Sigmoid colon (tissue), 6 donors: ENCODE measurements at regions not wholly inside any gene's neighbourhood (a gene's known extent, or its start where the extent isn't known, plus 50 kb on each side); places are given as distances from the start of the nearest gene placed in this dataset.

Source experiments
- DNase-seq: peaks from one replicate; pipeline ENCODE4 v3.0.0-alpha.2; 2019
- H3K27ac ChIP-seq, 4 donors: fragments of 200-600 bp; sonication (generic); one replicate each; pipeline ENCODE4 v1.5.1; 2016 to 2019; ENCODE audit warnings: mild to moderate bottlenecking in 1 of 4
- H3K27me3 ChIP-seq, 3 donors: fragments of 200-600 bp; sonication (generic); one replicate each; pipeline ENCODE4 v1.5.1; 2019; ENCODE audit warnings: mild to moderate bottlenecking in 1 of 3
- H3K36me3 ChIP-seq, 4 donors: fragments of 200-600 bp; sonication (generic); one replicate each; pipeline ENCODE4 v1.5.1; 2016 to 2019
- H3K4me1 ChIP-seq, 4 donors: fragments of 200-600 bp; sonication (generic); one replicate each; pipeline ENCODE4 v1.5.1; 2017 to 2019
- H3K4me3 ChIP-seq, 4 donors: fragments of 200-600 bp; sonication (generic); one replicate each; pipeline ENCODE4 v1.5.1; 2017 to 2019; ENCODE audit warnings: mild to moderate bottlenecking in 2 of 4, moderate library complexity in 1 of 4
- H3K9me3 ChIP-seq, 4 donors: fragments of 200-600 bp in 3 of 4; sonication (generic) in 3 of 4; one replicate each; pipeline versions ENCODE4 v1.5.1 to v1.6.1; 2013 to 2019
- EP300 ChIP-seq, 4 donors: sonication (generic); formaldehyde crosslinking; IDR thresholded peaks; one replicate each; pipeline ENCODE4 v1.6.1; 2017; ENCODE audit warnings: antibody characterized with exemption in 4 of 4
- POLR2A ChIP-seq, 2 donors: fragments of 450-650 bp; IDR thresholded peaks; one replicate each; pipeline ENCODE4 v1.6.1; 2016; ENCODE audit warnings: antibody characterized with exemption in 2 of 2, mild to moderate bottlenecking in 2 of 2, moderate library complexity in 2 of 2
- POLR2AphosphoS5 ChIP-seq, 4 donors: sonication (generic); formaldehyde crosslinking; IDR thresholded peaks; one replicate each; pipeline ENCODE4 v1.6.1; 2017; ENCODE audit warnings: antibody characterized with exemption in 4 of 4
- WGBS, 2 donors: extraction: QIAGEN DNeasy Blood & Tissue Kit; methylation state at CpG; one replicate each; pipeline ENCODE4 v1.1.7; 2013; 5-methylcytosine and 5-hydroxymethylcytosine counted together
- intact Hi-C: fragments of 100-400 bp; cut with DNase I; formaldehyde crosslinking; loops from one replicate; pipeline ENCODE4 v1.15.1; 2023
- TF ChIP-seq, protein P1 (sequence below), 4 experiments: fragments of 450-650 bp in 3 of 4; fragments of 200-600 bp in 1 of 4; IDR thresholded peaks; one replicate each; pipeline ENCODE4 v1.5.1; 2016 to 2019; ENCODE audit warnings: antibody characterized with exemption in 4 of 4, mild to moderate bottlenecking in 3 of 4, moderate library complexity in 2 of 4
- donor health status: healthy with polysubstance abuse.
- donor health status: healthy.

DNA sequence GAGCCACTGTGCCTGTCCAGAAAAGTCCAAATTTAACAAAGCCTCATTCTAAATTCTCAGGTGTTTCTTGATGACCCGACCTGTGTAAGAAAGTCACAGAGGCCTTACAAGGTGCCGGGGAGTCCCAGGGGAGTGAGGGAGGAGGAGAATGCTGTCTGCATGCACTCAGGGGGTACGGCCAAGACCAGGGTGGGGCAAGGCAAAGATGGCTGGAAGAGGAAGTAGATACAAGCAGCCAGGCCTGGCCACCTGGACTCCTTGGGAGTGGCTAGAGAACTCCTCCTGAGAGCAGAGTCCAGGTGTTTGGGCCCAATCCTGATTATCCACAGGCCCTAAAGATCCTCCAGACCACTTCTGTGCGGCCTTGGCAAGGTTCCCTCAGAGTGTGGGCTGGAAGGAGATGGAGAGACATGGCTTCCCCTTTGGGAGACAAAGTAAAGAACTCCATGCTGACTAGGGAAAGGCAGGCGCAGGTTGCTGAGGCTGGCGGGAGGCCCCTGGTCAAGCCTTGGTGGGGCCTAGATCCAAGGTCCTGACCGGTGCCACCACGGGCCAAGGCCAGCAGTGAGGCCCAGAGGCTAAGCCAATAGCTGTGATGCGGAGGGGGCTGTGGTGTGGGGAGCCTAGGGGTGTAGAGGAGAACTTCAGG is 74.7 kb downstream of the COPS8 start:
- 77 to 88% methylated on average over 9 of the region's 9 CpGs for WGBS, 2 donors
- peak overlapping the region; percentile 41 to 63 (median 50) for H3K27ac ChIP-seq
- TF ChIP-seq, protein P1, sequence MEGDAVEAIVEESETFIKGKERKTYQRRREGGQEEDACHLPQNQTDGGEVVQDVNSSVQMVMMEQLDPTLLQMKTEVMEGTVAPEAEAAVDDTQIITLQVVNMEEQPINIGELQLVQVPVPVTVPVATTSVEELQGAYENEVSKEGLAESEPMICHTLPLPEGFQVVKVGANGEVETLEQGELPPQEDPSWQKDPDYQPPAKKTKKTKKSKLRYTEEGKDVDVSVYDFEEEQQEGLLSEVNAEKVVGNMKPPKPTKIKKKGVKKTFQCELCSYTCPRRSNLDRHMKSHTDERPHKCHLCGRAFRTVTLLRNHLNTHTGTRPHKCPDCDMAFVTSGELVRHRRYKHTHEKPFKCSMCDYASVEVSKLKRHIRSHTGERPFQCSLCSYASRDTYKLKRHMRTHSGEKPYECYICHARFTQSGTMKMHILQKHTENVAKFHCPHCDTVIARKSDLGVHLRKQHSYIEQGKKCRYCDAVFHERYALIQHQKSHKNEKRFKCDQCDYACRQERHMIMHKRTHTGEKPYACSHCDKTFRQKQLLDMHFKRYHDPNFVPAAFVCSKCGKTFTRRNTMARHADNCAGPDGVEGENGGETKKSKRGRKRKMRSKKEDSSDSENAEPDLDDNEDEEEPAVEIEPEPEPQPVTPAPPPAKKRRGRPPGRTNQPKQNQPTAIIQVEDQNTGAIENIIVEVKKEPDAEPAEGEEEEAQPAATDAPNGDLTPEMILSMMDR (IDR thresholded peaks at IDR 0.05): no peak
- TF ChIP-seq POLR2A (IDR thresholded peaks at IDR 0.05): no peak
- no peaks in the 10 kb centered on the region for H3K9me3 ChIP-seq
- intact Hi-C loops: loop anchor here (2.0 kb wide), 1 partner anchor 34 kb away; no protein-coding TSS in a partner anchor
- H3K4me1 ChIP-seq: peaks cover 0 to 42% (median 27%) of the 10 kb centered on the region in 4 donors
- no peak overlapping the region for H3K4me3 ChIP-seq
- no peaks in the 10 kb centered on the region for H3K27me3 ChIP-seq
- no peaks in the 10 kb centered on the region for H3K36me3 ChIP-seq
- no peak for DNase-seq

DNA sequence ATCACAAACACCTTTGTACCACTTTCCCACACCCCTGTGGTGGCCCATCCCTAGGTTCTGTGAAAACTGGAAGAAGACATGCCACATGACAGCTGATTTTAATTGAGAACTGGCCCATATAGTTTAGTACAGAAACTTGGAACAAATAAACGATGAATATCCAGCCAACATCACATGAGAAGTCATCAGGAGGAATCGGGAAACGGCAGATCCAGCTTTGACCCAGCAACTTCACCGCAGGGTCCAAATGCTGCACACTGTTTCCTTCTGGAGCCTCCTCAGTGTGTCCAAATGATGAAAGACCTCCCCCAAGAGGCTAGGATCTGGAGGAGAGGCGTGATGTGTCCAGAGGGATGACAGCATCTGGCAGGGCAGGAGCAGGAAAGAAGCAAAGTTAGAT is 75.5 kb downstream of the COPS8 start:
- no peak overlapping the region for H3K4me3 ChIP-seq
- no peaks in the 10 kb centered on the region for H3K27me3 ChIP-seq
- DNase-seq: peak; percentile 91
- H3K36me3 ChIP-seq: no peaks in the 10 kb centered on the region
- no peaks in the 10 kb centered on the region for H3K9me3 ChIP-seq
- peaks cover 0 to 39% (median 21%) of the 10 kb centered on the region in 4 donors for H3K4me1 ChIP-seq
- intact Hi-C loops: loop anchor here (2.0 kb wide), 1 partner anchor 34 kb away; no protein-coding TSS in a partner anchor
- TF ChIP-seq POLR2A (IDR thresholded peaks at IDR 0.05): no peak
- TF ChIP-seq, protein P1 (IDR thresholded peaks at IDR 0.05): no peak
- TF ChIP-seq EP300 (IDR thresholded peaks at IDR 0.05): no peak
- peak in 3 of 4 donors; percentile 37 to 57 (median 52) for TF ChIP-seq POLR2AphosphoS5 (IDR thresholded peaks at IDR 0.05)
- 79 to 87% methylated on average over 5 of the region's 5 CpGs for WGBS, 2 donors
- peak overlapping the region; percentile 41 to 63 (median 58) for H3K27ac ChIP-seq

DNA sequence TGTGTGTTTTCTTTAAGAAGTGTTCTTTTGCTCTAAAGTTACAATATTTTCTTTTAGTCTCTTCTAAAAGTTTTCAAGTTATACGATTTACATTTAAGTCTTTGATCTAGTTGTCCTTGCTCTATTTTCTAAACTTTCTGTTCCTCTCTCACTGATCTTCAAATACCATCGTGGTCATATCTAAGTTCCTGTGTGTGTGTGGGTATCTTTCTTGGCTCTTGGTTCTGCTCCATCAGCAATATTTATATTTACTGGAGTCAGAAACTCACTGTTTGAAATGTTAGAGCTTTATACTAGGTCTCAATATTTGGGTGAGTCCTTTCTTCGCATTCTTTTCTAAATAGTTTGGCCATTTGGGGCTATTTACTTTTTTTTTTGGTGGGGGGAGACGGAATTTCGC is 77.3 kb downstream of the COPS8 start:
- peak overlapping the region in 1 of 4 donors; percentile 50 for H3K27ac ChIP-seq
- intact Hi-C loops: no loop called here

DNA sequence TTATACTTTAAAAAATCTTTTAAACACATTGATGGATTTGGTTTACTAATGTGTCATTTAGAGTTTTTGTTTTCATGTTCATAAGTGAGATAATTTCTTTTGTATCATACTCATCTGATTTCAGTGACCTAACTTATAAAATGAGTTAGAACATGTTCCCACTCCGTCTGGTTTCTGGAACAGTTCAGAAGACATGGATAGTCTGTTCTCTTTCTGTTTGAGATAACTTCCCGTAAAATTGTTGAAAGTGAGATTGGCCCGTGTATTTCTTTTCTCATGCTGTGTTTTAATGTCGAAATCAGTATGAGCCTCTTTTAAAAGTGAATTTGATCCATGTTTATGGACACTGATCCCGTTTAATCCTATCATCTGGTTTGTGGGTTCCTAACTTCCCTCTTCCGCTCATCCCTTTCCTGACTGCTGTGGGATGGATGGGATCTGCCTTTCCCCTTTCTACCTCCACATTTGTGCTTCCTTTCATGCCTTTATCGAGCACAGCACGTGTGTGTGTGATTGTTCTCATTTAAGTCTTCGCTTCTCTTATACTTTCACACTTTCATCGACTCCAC is 78.9 kb downstream of the COPS8 start:
- no peaks in the 10 kb centered on the region for H3K36me3 ChIP-seq
- no peaks in the 10 kb centered on the region for H3K27me3 ChIP-seq
- H3K9me3 ChIP-seq: no peaks in the 10 kb centered on the region
- DNase-seq: no peak
- intact Hi-C loops: no loop called here
- 73% methylated on average over 10 of the region's 10 CpGs for WGBS, 2 donors
- peak overlapping the region; percentile 50 to 67 (median 56) for H3K27ac ChIP-seq
- H3K4me1 ChIP-seq: peaks cover 0 to 14% (median 6%) of the 10 kb centered on the region in 4 donors
- no peak overlapping the region for H3K4me3 ChIP-seq
- TF ChIP-seq POLR2A (IDR thresholded peaks at IDR 0.05): no peak
- TF ChIP-seq POLR2AphosphoS5 (IDR thresholded peaks at IDR 0.05): peak in 3 of 4 donors; percentile 41 to 61 (median 57)

More for the DNA sequence above, 77.3 kb downstream of the COPS8 start:
- no peak for DNase-seq
- WGBS, 2 donors: 69 to 70% methylated on average over 5 of the region's 5 CpGs
- Histone ChIP-seq H3K36me3 (no peaks in the 10 kb centered on the region), H3K9me3 (no peaks in the 10 kb centered on the region), H3K27me3 (no peaks in the 10 kb centered on the region), H3K4me1 (peaks cover 0 to 22% (median 6%) of the 10 kb centered on the region in 4 donors), H3K4me3 (no peak overlapping the region)
- no peak for TF ChIP-seq POLR2A (IDR thresholded peaks at IDR 0.05)
- TF ChIP-seq, protein P1 (IDR thresholded peaks at IDR 0.05): no peak
- TF ChIP-seq POLR2AphosphoS5 (IDR thresholded peaks at IDR 0.05): no peak
- no peak for TF ChIP-seq EP300 (IDR thresholded peaks at IDR 0.05)

DNA sequence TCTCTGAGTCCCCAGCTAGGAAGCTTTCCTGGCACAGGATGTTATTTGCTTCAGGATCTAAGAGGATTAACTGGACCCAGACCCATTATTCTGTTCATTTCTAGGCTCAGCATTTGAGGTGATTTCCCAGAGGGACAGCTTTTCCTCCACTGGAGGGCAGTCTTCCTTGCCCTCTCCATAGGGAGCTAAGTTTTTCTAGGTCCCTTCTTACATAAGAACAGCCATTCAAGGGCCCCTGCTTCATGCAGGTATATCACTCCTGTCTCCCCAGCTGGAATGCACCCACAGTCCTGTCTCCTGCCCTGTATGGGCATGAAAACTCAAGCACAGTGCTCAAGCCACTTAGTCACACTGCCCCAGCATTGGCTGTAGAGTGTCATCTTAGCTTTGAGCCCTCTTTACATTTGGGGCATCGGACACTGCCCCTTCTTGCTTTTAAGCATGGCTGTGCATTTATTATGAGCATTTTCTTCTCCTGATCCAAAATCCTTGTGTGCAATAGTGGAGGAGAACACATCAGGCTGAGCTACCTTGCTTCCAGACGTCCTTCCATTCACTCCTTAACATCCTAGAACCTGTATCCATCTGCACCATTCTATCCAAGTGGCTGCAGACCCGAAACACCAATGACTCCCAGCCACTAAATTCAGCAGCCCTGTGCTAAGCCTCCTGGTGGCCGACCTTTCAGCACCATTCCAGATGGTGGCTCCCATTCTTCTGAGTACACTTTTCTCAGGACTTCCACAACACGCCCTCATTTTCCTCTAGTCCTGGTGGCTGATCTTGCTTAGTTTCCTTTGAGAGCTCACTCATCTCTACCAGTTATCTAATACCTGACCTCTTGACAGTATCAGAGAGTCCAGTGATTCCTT is 80.0 kb downstream of the COPS8 start:
- TF ChIP-seq, protein P1 (IDR thresholded peaks at IDR 0.05): peak in 2 of 4 experiments; percentile 17 to 43
- no peak for TF ChIP-seq POLR2A (IDR thresholded peaks at IDR 0.05)
- H3K36me3 ChIP-seq: no peaks in the 10 kb centered on the region
- H3K4me1 ChIP-seq: peaks cover 0 to 12% (median 8%) of the 10 kb centered on the region in 4 donors
- peak overlapping the region; percentile 50 to 67 (median 56) for H3K27ac ChIP-seq
- no peaks in the 10 kb centered on the region for H3K27me3 ChIP-seq
- no peaks in the 10 kb centered on the region for H3K9me3 ChIP-seq
- no peak overlapping the region for H3K4me3 ChIP-seq
- intact Hi-C loops: no loop called here
- 75 to 76% methylated on average over 5 of the region's 5 CpGs for WGBS, 2 donors
- DNase-seq: no peak
